Stimulated activated CD4-positive, alpha-beta T cell treated with anti-CD3 and anti-CD28 coated beads, Interleukin-1b, Interleukin-23, amount 100 ng/mL, for 48 hours (primary cell): ENCODE measurements at regions not wholly inside any gene's neighbourhood (a gene's known extent, or its start where the extent isn't known, plus 50 kb on each side); places are given as distances from the start of the nearest gene placed in this dataset.

Experiments used
- DNase-seq: peaks from one replicate; pipeline ENCODE4 v3.0.0-alpha.2; 2020

GRCh38 chr9:107693625-107694326 is 204.2 kb upstream of the KLF4 start:
- no peak for DNase-seq

DNA sequence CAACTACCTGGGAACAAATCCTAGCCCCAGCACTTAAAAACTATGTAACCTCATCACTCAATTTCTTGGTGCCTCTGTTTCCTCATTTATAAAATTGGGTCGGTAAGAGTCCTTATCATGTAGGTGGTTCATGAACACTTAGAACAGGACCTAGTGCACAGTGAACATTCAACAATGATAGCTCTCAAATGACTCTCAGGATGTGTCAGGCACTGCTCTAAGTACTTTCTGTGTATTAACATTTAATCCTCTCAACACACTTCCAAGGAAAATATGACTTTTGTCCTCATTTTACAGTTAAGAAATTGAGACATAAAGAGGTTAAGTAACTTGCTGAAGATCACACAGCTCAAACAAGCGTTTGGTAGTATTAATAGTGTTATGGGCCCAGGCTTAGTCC is 202.1 kb upstream of the KLF4 start:
- DNase-seq = no peak

GRCh38 chr9:107690021-107690420 is 200.5 kb upstream of the KLF4 start:
- DNase-seq = no peak

GRCh38 chr9:107688728-107689127 is 199.2 kb upstream of the KLF4 start:
- no peak for DNase-seq

DNA sequence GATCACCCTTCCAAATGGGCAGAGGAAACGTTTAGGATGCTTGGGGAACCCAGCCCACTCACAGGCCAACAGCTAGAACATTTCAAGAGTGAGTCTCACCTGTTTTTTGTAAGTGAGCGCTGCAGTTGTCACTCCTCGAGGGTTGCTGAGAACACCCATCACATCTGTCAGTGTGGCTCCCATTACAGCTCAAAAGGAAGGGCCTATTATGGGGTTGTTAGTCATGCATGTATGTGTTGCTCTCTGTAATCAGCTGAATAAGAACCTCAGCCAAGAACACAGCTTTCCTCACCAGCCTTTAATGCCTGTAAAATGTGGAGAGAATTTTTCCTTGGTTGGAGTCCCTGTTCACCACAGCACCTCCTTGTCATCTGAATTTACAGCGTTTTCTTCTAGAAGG is 196.3 kb upstream of the KLF4 start:
- no peak for DNase-seq

DNA sequence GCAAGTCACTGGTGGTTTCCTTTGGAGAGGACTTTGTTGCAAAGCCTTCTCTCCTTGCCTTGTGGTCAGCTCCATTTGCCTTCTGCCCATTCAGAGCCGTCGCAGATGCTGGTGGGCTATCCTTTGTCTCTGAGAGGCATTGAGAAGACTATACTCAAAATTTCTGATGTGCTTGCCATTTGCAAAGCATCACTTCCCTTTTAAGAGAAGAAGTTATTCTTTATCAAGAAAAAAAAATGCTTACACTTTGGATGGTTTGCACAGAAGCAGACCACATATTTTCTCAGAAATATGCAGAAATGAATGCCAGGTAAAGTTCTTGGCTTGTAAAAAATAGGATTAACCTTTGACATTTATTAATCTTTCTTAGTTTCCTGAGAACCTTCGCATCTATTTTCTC is 195.8 kb upstream of the KLF4 start:
- no peak for DNase-seq

GRCh38 chr9:107684224-107684623 is 194.7 kb upstream of the KLF4 start:
- no peak for DNase-seq

DNA sequence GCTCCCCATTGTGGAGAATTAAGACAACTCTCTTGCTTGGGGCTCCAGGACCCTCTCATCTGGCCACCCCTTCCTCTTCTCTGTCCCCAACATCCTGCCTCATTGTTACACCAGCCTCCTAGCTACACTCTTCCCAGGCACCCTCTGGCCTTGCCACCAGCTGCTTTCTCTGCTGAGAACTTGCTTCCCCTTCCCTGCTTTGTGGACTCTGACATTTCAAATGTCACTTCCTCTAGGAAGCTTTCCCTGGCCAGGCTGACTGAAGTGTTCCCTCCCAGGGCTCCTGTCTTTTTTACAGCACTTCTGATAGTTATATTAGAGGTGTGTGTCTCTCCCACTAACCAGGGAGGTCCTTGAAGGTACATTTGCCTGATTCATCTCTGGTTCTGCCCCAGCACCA is 194.0 kb upstream of the KLF4 start:
- DNase-seq = no peak

DNA sequence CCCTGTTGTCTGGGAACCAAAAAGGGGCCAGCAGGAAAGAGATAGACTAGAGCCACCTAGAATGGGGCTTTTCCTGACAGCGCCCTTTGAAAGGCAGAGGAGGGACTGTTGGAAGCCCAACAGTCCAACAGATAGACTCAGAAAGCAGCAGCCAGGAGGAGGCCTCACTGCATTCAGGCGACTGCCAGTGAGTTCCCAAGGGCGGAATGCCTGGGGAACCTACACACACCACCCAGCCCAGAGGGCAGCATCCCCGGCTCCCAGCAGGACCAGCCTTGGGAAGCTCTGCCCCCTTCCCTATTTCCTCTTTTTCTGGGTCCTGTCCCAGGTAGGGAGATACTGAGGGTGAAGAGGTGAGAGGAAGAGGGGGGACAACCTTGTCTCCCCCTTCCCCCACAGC is 192.4 kb upstream of the KLF4 start:
- no peak for DNase-seq

- no peak for DNase-seq
These were observed 186.0 kb upstream of the KLF4 start for GRCh38 chr9:107675351-107676259.

- no peak for DNase-seq
These were observed 185.2 kb upstream of the KLF4 start for GRCh38 chr9:107674721-107675277.

DNA sequence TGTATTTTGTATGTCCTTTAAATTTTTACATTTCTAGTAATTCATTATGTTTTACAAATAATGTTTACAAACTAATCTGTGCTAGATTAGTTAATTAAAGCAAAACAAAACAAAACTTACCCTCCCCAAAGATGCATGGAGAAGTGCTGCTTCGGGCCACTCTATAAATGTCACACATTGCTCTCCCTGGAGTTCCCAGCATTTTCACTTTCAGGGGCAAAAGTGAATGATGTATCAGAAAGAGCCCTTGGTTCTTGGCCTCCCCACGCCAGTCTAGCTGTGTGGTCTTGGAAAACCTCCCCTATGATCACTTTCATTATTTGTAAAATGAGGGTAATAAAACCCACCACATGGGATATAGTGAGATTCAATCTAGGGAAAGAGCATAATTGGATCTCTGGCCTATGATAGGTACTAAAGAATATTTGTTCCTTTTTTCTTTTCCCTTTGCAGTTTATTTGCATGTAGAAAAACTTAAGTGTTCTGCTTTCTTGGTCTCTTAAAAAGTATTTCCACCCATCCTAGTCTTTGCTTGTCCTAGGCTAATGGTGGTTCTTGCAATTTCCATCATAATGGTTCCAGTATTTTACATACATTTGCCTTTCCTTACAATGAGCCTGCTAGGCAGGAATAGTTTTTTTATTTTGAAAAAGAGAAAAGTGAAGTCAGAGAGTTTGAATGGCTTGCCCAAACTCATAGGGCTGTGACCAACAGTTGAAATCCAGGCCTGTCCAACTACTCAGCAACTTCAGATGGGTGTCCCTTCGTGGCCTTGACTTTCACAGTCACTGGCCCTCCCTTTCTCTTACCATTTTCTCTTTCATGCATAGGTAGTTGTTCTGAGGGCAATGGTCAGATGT is 184.5 kb upstream of the KLF4 start:
- DNase-seq = no peak

- no peak for DNase-seq
These were observed 182.0 kb upstream of the KLF4 start for GRCh38 chr9:107671588-107671987.

GRCh38 chr9:107669422-107669821 is 179.9 kb upstream of the KLF4 start:
- DNase-seq = no peak

- no peak for DNase-seq
These were observed 177.9 kb upstream of the KLF4 start for GRCh38 chr9:107667231-107668070.

DNA sequence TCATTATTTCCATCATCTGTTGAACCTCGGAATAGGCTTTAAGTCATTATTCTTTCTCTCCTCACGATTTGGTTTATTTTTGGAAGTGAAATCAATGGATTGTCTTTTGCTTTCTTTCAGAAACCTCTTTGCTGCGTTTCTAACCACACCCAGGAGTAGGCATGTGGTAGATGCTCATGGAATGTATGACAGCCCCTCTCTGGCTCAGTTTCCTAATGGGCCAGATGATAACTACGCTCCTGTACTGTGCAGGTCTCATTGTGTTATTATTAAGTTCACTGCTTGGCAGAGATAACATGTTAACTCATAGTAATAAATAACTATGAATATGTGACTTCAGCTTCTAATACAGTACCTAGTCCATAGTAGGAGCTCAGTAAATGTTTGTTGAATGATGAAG is 175.5 kb upstream of the KLF4 start:
- DNase-seq = no peak

DNA sequence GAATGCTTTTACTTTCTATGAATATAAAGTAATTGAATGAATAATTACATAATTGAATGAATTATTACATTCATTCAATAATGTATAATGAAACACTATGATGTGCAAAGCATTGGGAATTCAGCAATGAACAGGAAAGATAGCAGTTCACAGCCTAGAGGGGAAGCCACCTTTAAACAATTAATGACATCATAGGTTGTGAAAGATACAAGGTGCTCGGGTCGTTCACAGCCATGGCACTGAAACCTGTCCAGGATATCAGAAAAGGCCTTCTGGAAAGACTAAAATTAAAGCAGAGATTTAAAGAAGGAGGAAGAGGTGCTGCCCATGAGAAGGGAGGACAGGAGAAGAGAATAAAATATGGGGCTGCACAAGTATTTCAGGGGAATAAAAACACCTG is 171.4 kb upstream of the KLF4 start:
- DNase-seq = no peak

- DNase-seq = no peak
These were observed 163.8 kb upstream of the KLF4 start for GRCh38 chr9:107653263-107653821.

GRCh38 chr9:107650995-107651394 is 161.4 kb upstream of the KLF4 start:
- no peak for DNase-seq

DNA sequence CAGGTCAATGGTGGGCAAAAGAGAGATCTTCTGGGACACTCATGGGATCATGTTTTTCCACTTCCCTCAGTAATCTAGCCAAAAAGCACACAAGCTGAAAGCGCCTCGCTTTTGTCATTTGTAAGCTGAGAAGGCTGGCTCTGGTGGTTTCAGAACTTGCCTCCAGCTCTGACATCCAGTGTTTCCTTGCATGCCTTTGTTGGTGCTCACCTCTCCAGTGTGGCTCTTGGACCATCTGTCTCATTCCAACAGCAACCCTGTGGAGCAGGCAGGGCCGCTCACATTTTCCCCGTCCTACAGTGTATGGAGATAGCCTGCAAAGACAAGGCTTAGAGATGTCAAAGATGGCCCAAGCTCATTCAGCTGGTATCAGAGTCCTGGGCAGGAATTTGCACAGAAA is 160.8 kb upstream of the KLF4 start:
- no peak for DNase-seq

GRCh38 chr9:107648153-107648715 is 158.7 kb upstream of the KLF4 start:
- no peak for DNase-seq
